GM12873 (cell line): ENCODE measurements at regions not wholly inside any gene's neighbourhood (a gene's known extent, or its start where the extent isn't known, plus 50 kb on each side); places are given as distances from the start of the nearest gene placed in this dataset.

ENCODE experiments used
- CTCF ChIP-seq: IDR thresholded peaks from 2 replicates; pipeline ENCODE4 v1.5.1; 2012; ENCODE audit warnings: low read depth, mild to moderate bottlenecking, moderate library complexity, low read length, control low read depth; ENCODE audit not compliant: insufficient read depth; ENCODE audit errors: missing control alignments

- no peak for TF ChIP-seq CTCF
These were observed 640.1 kb downstream of the EPHA4 start for GRCh38 chr2:220932041-220932440.

- TF ChIP-seq CTCF, result no peak
These were observed 636.2 kb downstream of the EPHA4 start for GRCh38 chr2:220935789-220936321.

GRCh38 chr2:220936641-220937197 lies 635.4 kb downstream of the EPHA4 start:
- TF ChIP-seq CTCF, result no peak

- no peak for TF ChIP-seq CTCF
These were observed 634.9 kb downstream of the EPHA4 start for GRCh38 chr2:220937245-220937644.

GRCh38 chr2:220940646-220941045 lies 631.5 kb downstream of the EPHA4 start:
- no peak for TF ChIP-seq CTCF

- TF ChIP-seq CTCF, result no peak
These were observed 630.4 kb downstream of the EPHA4 start for GRCh38 chr2:220941683-220942082.

GRCh38 chr2:220946552-220946951 lies 625.6 kb downstream of the EPHA4 start:
- no peak for TF ChIP-seq CTCF
